GM12878 (cell line): ENCODE measurements at regions not wholly inside any gene's neighbourhood (a gene's known extent, or its start where the extent isn't known, plus 50 kb on each side); places are given as distances from the start of the nearest gene placed in this dataset.

Source experiments
- ATAC-seq: fragments of 200-7000 bp; cut with Tn5 transposase; 3 replicates; pipeline ENCODE4 v1.9.1; 2020; ENCODE audit warnings: mild to moderate bottlenecking, moderate library complexity
- BruUV-seq: library from RNA; stranded (reverse); fragments of 400-500 nt; replicated peaks from 2 replicates; lab custom pipeline; 2021; lab: Mats Ljungman, UMichigan
- CTCF ChIA-PET: fragments of 300-600 bp; sonication (Branson Sonifier 250); formaldehyde crosslinking; extraction: SDS; loops from one replicate; lab custom pipeline; 2021; ENCODE audit warnings: inconsistent platforms; lab: Yijun Ruan, JAX
- POLR2A ChIA-PET: fragments of 350-600 bp; formaldehyde crosslinking; extraction: SDS; loops from one replicate; lab custom pipeline; 2021; ENCODE audit warnings: inconsistent platforms; lab: Charles Lee
- RAD21 ChIA-PET: fragments of 300-600 bp; sonication (Branson Sonifier 250); formaldehyde crosslinking; loops from one replicate; lab custom pipeline; 2023; ENCODE audit warnings: antibody characterized with exemption; ENCODE audit not compliant: unreplicated experiment; lab: Charles Lee
- SMC1A ChIA-PET: fragments of 300-600 bp; sonication (Branson Sonifier 250); formaldehyde crosslinking; loops from one replicate; lab custom pipeline; 2023; ENCODE audit not compliant: unreplicated experiment, uncharacterized antibody; lab: Charles Lee
- DNase-seq: peaks from one replicate; pipeline ENCODE4 v3.0.0-alpha.2; 2011; ENCODE audit warnings: low read depth, low spot score
- FAIRE-seq: peaks from 3 replicates; lab custom pipeline; 2011; peaks lifted over from hg19 to GRCh38; lab: Jason Lieb, UNC
- H2AFZ ChIP-seq: 2 replicates; pipeline ENCODE4 v1.6.0; 2011; ENCODE audit warnings: low read depth, low read length, control low read depth; ENCODE audit not compliant: control insufficient read depth
- H3K27ac ChIP-seq: 2 replicates; pipeline ENCODE4 v1.5.1; 2011; ENCODE audit warnings: control low read depth; ENCODE audit not compliant: control insufficient read depth, insufficient read depth
- H3K27me3 ChIP-seq, 2 experiments: replicated peaks in 1 of 2; 2 replicates each; pipeline versions ENCODE4 v1.6.0 to v1.6.1; 2011; ENCODE audit warnings: low read length in 1 of 2; ENCODE audit not compliant: control insufficient read depth in 2 of 2, insufficient read depth in 2 of 2
- H3K36me3 ChIP-seq, 2 experiments: 2 replicates each; pipeline ENCODE4 v1.5.1; 2011; ENCODE audit warnings: low read length in 1 of 2; ENCODE audit not compliant: control insufficient read depth in 2 of 2, insufficient read depth in 2 of 2
- H3K4me1 ChIP-seq: 2 replicates; pipeline ENCODE4 v1.6.1; 2011; ENCODE audit warnings: mild to moderate bottlenecking, low read length, moderate library complexity, mixed read lengths; ENCODE audit not compliant: control insufficient read depth, insufficient read depth
- H3K4me2 ChIP-seq: 2 replicates; pipeline ENCODE4 v1.6.0; 2011; ENCODE audit warnings: control low read depth; ENCODE audit not compliant: control insufficient read depth, insufficient read depth
- H3K4me3 ChIP-seq: fragments of 200-600 bp; sonication (generic); 2 replicates; pipeline ENCODE4 v1.5.1; 2016
- H3K79me2 ChIP-seq: 2 replicates; pipeline ENCODE4 v1.6.0; 2011; ENCODE audit warnings: low read length; ENCODE audit not compliant: control insufficient read depth, insufficient read depth
- H3K9ac ChIP-seq: 2 replicates; pipeline ENCODE4 v1.8.0; 2011; ENCODE audit warnings: low read length, control low read depth, mixed read lengths; ENCODE audit not compliant: control insufficient read depth, insufficient read depth
- H3K9me3 ChIP-seq: replicated peaks from 3 replicates; pipeline ENCODE4 v1.5.1; 2011; ENCODE audit warnings: mild to moderate bottlenecking, low read length; ENCODE audit not compliant: control insufficient read depth, insufficient read depth
- H4K20me1 ChIP-seq: 2 replicates; pipeline ENCODE4 v1.6.0; 2011; ENCODE audit not compliant: control insufficient read depth, insufficient read depth
- E4F1 ChIP-seq: fragments of 450-650 bp; IDR thresholded peaks from 2 replicates; pipeline ENCODE4 v1.6.1; 2018; ENCODE audit warnings: borderline replicate concordance, mild to moderate bottlenecking; ENCODE audit not compliant: partially characterized antibody
- MEF2B ChIP-seq: fragments of 450-650 bp; IDR thresholded peaks from 2 replicates; pipeline ENCODE4 v1.6.1; 2018; ENCODE audit warnings: mild to moderate bottlenecking, moderate library complexity; ENCODE audit not compliant: partially characterized antibody, poor library complexity, severe bottlenecking
- PBX3 ChIP-seq: IDR thresholded peaks from 2 replicates; pipeline ENCODE4 v1.6.1; 2011; ENCODE audit warnings: mild to moderate bottlenecking, low read depth, low read length, moderate library complexity; ENCODE audit not compliant: insufficient replicate concordance
- WGBS: methylation state at CpG from one replicate; pipeline ENCODE4 v1.1.6; 2016; ENCODE audit warnings: low lambda C conversion rate; ENCODE audit not compliant: insufficient replicate concordance, insufficient coverage; ENCODE audit errors: missing lambda C conversion rate; 5-methylcytosine and 5-hydroxymethylcytosine counted together
- in situ Hi-C: fragments of 300-500 bp; cut with MboI; formaldehyde crosslinking; loops from 9 replicates; pipeline ENCODE4 v1.14.3; 2018; ENCODE audit warnings: mixed read lengths
- intact Hi-C: fragments of 100-400 bp; cut with micrococcal nuclease; formaldehyde crosslinking; loops from one replicate; pipeline ENCODE4 v1.14.2; 2022; ENCODE audit not compliant: unreplicated experiment

GRCh38 chr6:22670605-22671004 lies 101.2 kb downstream of the HDGFL1 start:
- Histone ChIP-seq H4K20me1 (no peaks in the 10 kb centered on the region), H3K4me2 (no peak overlapping the region), H3K9me3 (no peaks in the 10 kb centered on the region), H3K4me1 (no peaks in the 10 kb centered on the region), H2AFZ (no peak overlapping the region), H3K27me3 (no peaks in the 10 kb centered on the region), H3K79me2 (no peaks in the 10 kb centered on the region), H3K36me3 (no peaks in the 10 kb centered on the region), H3K27ac (no peak overlapping the region), H3K4me3 (no peak overlapping the region), H3K9ac (no peak overlapping the region)
- ChIA-PET CTCF (no interaction called here), SMC1A (interaction anchor here (1.5 to 1.9 kb wide), 2 partner anchors 12 to 13 kb away, joined by 4 to 6 read pairs; no protein-coding TSS in a partner anchor), POLR2A (interaction anchor here (0.5 kb wide), 1 partner anchor 624 kb away, joined by 3 read pairs; no protein-coding TSS in a partner anchor), RAD21 (no interaction called here)
- DNase-seq, result no peak
- no peak for ATAC-seq
- no peak for FAIRE-seq
- in situ Hi-C loops, result no loop called here
- intact Hi-C loops, result no loop called here
- no TSS peak for BruUV-seq
- 2% methylated on average over 4 of the region's 4 CpGs for WGBS
- TF ChIP-seq E4F1 (no peak), MEF2B (no peak), PBX3 (no peak)
